ENCODE measurements at regions not wholly inside any gene's neighbourhood (a gene's known extent, or its start where the extent isn't known, plus 50 kb on each side); places are given as distances from the start of the nearest gene placed in this dataset.
"Not testable (repeated sequence)": the region's sequence is repeated elsewhere in the genome, so short reads cannot be mapped to it uniquely, and the experiment has no call there.

- H3K9me3 ChIP-seq (replicated peaks in 1 of 11): peaks cover 0 to 3% (median 0%) of the 10 kb centered on the region in 11 experiments; a peak in 4 of 22 replicates
- no peaks in the 10 kb centered on the region for H3K36me3 ChIP-seq
- no peak overlapping the region for H3K4me3 ChIP-seq
- no peaks in the 10 kb centered on the region for H3K27me3 ChIP-seq
- no peaks in the 10 kb centered on the region for H4K20me1 ChIP-seq
- no peak overlapping the region for H3K4me2 ChIP-seq
- no peaks in the 10 kb centered on the region; a peak in 1 of 20 replicates for H3K4me1 ChIP-seq
- no peak overlapping the region for H3K9ac ChIP-seq
- no peak for TF ChIP-seq Cebpa-rat (IDR thresholded peaks at IDR 0.05)
- H3K27ac ChIP-seq: no peak overlapping the region
Observed at GRCh38 chr3:82467051-82467450, 705.6 kb upstream of the GBE1 start.

GRCh38 chr3:82462977-82463376, 701.5 kb upstream of the GBE1 start:
- no peak overlapping the region for H3K4me3 ChIP-seq
- no peaks in the 10 kb centered on the region for H4K20me1 ChIP-seq
- H3K4me2 ChIP-seq: no peak overlapping the region
- no peaks in the 10 kb centered on the region for H3K36me3 ChIP-seq
- no peak overlapping the region for H3K27ac ChIP-seq
- no peak for TF ChIP-seq Cebpa-rat (IDR thresholded peaks at IDR 0.05)
- H3K9ac ChIP-seq: no peak overlapping the region
- no peaks in the 10 kb centered on the region for H3K9me3 ChIP-seq (replicated peaks in 1 of 11)
- no peaks in the 10 kb centered on the region; a peak in 1 of 20 replicates for H3K4me1 ChIP-seq
- H3K27me3 ChIP-seq: no peaks in the 10 kb centered on the region

- Histone ChIP-seq H3K4me2 (no peak overlapping the region), H3K36me3 (no peaks in the 10 kb centered on the region), H3K4me1 (no peaks in the 10 kb centered on the region; a peak in 1 of 20 replicates), H4K20me1 (no peaks in the 10 kb centered on the region), H3K9ac (no peak overlapping the region), H3K27me3 (no peaks in the 10 kb centered on the region), H3K27ac (no peak overlapping the region), H3K4me3 (no peak overlapping the region), H3K9me3 (replicated peaks in 1 of 11) (no peaks in the 10 kb centered on the region)
- TF ChIP-seq Cebpa-rat (IDR thresholded peaks at IDR 0.05): no peak
Observed at GRCh38 chr3:82461049-82461889, 699.8 kb upstream of the GBE1 start.

- no peak overlapping the region for H3K9ac ChIP-seq
- H3K27me3 ChIP-seq: no peaks in the 10 kb centered on the region
- H3K9me3 ChIP-seq (replicated peaks in 1 of 11): peaks cover 0 to 12% (median 7%) of the 10 kb centered on the region in 11 experiments; a peak in 11 of 22 replicates
- H3K4me1 ChIP-seq: peaks cover 0 to 10% (median 0%) of the 10 kb centered on the region in 10 experiments; a peak in 4 of 20 replicates
- no peak overlapping the region for H3K27ac ChIP-seq
- H3K36me3 ChIP-seq: no peaks in the 10 kb centered on the region
- H3K4me3 ChIP-seq: no peak overlapping the region
- peak overlapping the region in 6 of 11 experiments; percentile 16 to 48 (median 22); a peak in 6 of 22 replicates for H3K4me2 ChIP-seq
- no peaks in the 10 kb centered on the region for H4K20me1 ChIP-seq
- TF ChIP-seq Cebpa-rat (IDR thresholded peaks at IDR 0.05): no peak
Observed at GRCh38 chr3:82448320-82448719, 686.9 kb upstream of the GBE1 start.

- H3K9ac ChIP-seq; H3K27me3 ChIP-seq; H3K27ac ChIP-seq; H3K9me3 ChIP-seq (replicated peaks in 1 of 11); H4K20me1 ChIP-seq; H3K4me2 ChIP-seq; H3K4me3 ChIP-seq; H3K36me3 ChIP-seq; H3K4me1 ChIP-seq: not testable (repeated sequence)
Observed at GRCh38 chr3:82428821-82429220, 667.4 kb upstream of the GBE1 start.

GRCh38 chr3:82424031-82424339, 662.5 kb upstream of the GBE1 start:
- no peak for TF ChIP-seq Cebpa-rat (IDR thresholded peaks at IDR 0.05)
- Histone ChIP-seq H3K4me3 (no peak overlapping the region), H3K9me3 (replicated peaks in 1 of 11) (no peaks in the 10 kb centered on the region), H3K4me2 (no peak overlapping the region), H3K27me3 (no peaks in the 10 kb centered on the region), H3K36me3 (no peaks in the 10 kb centered on the region), H3K9ac (no peak overlapping the region), H3K27ac (no peak overlapping the region), H3K4me1 (no peaks in the 10 kb centered on the region), H4K20me1 (no peaks in the 10 kb centered on the region)

GRCh38 chr3:82423268-82424030, 662.0 kb upstream of the GBE1 start:
- Histone ChIP-seq H3K4me1 (no peaks in the 10 kb centered on the region), H3K36me3 (no peaks in the 10 kb centered on the region), H3K4me3 (no peak overlapping the region), H4K20me1 (no peaks in the 10 kb centered on the region), H3K9me3 (replicated peaks in 1 of 11) (no peaks in the 10 kb centered on the region), H3K9ac (no peak overlapping the region), H3K27me3 (no peaks in the 10 kb centered on the region), H3K27ac (no peak overlapping the region), H3K4me2 (no peak overlapping the region)
- TF ChIP-seq Cebpa-rat (IDR thresholded peaks at IDR 0.05): no peak

- Histone ChIP-seq H3K9ac (no peak overlapping the region), H3K4me1 (no peaks in the 10 kb centered on the region), H3K27me3 (no peaks in the 10 kb centered on the region), H3K27ac (no peak overlapping the region), H3K36me3 (no peaks in the 10 kb centered on the region), H3K4me3 (no peak overlapping the region), H4K20me1 (no peaks in the 10 kb centered on the region), H3K9me3 (replicated peaks in 1 of 11) (no peaks in the 10 kb centered on the region), H3K4me2 (no peak overlapping the region)
- no peak for TF ChIP-seq Cebpa-rat (IDR thresholded peaks at IDR 0.05)
Observed at GRCh38 chr3:82416830-82417229, 655.4 kb upstream of the GBE1 start.

- Histone ChIP-seq H3K4me2 (no peak overlapping the region), H3K4me1 (no peaks in the 10 kb centered on the region), H3K27ac (no peak overlapping the region), H4K20me1 (no peaks in the 10 kb centered on the region), H3K27me3 (no peaks in the 10 kb centered on the region), H3K36me3 (no peaks in the 10 kb centered on the region), H3K9ac (no peak overlapping the region), H3K9me3 (replicated peaks in 1 of 11) (no peaks in the 10 kb centered on the region), H3K4me3 (no peak overlapping the region)
- TF ChIP-seq Cebpa-rat (IDR thresholded peaks at IDR 0.05): no peak
Observed at GRCh38 chr3:82416349-82416748, 654.9 kb upstream of the GBE1 start.

GRCh38 chr3:82413171-82413570, 651.7 kb upstream of the GBE1 start:
- Histone ChIP-seq H3K4me3 (no peak overlapping the region), H3K36me3 (no peaks in the 10 kb centered on the region), H3K9ac (no peak overlapping the region), H3K4me2 (no peak overlapping the region), H3K9me3 (replicated peaks in 1 of 11) (no peaks in the 10 kb centered on the region), H3K27ac (no peak overlapping the region), H4K20me1 (no peaks in the 10 kb centered on the region), H3K27me3 (no peaks in the 10 kb centered on the region), H3K4me1 (no peaks in the 10 kb centered on the region)
- TF ChIP-seq Cebpa-rat (IDR thresholded peaks at IDR 0.05): no peak

All from BLaER1 treated with 17β-estradiol and CSF1 and Interleukin-3, amounts not matched to agents 10 nM and 100 nM (cell line).